ENCODE measurements at regions not wholly inside any gene's neighbourhood (a gene's known extent, or its start where the extent isn't known, plus 50 kb on each side); places are given as distances from the start of the nearest gene placed in this dataset.

- Histone ChIP-seq H3K4me3 (no peak overlapping the region), H3K27ac (no peak overlapping the region)
- 15 to 25% (median 23%) methylated on average over 3 of the region's 3 CpGs for WGBS, 4 donors
Observed at GRCh38 chr7:25375805-25376600, 147.7 kb upstream of the NPVF start.

DNA sequence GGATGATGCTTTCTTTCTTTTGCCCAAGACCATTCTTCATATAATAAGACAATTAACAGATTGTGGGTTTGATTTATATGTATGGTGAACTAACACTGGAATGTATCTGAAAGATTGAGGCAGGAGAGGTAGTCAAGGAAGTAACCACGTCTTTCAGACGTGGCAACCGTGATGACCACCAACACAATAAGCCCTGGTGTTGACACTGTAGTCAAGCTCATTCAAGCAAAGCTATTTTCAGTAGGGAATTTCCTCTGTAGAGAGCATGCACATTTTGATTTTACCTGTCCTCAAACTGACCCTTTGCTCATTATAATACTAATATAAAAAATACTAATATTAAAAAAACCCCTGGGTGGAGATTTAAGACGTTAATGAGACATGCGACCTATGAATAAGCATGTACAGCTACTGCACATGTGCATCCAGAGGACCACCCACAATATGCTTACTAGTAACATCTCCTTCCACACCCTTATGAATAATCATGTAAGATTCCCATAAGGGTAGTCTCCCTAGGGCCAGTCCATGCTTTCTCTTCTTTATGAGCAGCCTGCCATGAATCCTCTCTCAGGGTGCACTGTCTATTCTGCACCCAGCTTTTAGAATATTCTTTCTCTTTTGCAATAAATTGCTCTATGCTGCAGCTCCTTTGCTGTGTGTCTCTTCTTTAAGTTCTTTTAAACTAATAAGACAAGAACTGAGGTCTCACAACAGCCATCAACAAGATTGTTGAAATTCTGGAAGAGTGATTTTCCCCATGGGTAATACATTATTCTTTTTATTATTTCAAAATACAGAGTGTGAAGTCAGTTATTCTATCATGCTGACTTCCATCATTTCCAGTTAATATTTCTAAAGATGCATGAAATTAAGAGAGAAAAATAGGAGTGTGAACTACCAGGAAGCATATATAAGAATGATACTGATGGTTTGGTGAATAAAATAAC is 151.3 kb upstream of the NPVF start:
- Histone ChIP-seq H3K4me1 (replicated peaks in 1 of 2) (peaks cover 0 to 6% of the 10 kb centered on the region in 2 donors), H3K27ac (no peak overlapping the region), H3K36me3 (replicated peaks in 1 of 2) (no peaks in the 10 kb centered on the region), H3K9me3 (replicated peaks in 1 of 3) (no peaks in the 10 kb centered on the region), H3K27me3 (no peaks in the 10 kb centered on the region), H3K4me3 (no peak overlapping the region)
- TF ChIP-seq, protein P1, sequence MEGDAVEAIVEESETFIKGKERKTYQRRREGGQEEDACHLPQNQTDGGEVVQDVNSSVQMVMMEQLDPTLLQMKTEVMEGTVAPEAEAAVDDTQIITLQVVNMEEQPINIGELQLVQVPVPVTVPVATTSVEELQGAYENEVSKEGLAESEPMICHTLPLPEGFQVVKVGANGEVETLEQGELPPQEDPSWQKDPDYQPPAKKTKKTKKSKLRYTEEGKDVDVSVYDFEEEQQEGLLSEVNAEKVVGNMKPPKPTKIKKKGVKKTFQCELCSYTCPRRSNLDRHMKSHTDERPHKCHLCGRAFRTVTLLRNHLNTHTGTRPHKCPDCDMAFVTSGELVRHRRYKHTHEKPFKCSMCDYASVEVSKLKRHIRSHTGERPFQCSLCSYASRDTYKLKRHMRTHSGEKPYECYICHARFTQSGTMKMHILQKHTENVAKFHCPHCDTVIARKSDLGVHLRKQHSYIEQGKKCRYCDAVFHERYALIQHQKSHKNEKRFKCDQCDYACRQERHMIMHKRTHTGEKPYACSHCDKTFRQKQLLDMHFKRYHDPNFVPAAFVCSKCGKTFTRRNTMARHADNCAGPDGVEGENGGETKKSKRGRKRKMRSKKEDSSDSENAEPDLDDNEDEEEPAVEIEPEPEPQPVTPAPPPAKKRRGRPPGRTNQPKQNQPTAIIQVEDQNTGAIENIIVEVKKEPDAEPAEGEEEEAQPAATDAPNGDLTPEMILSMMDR (IDR thresholded peaks at IDR 0.05), result no peak
- no peak for TF ChIP-seq POLR2A (IDR thresholded peaks at IDR 0.05)
- WGBS, 4 donors, result 72 to 83% (median 80%) methylated on average over 5 of the region's 5 CpGs
- no peak for DNase-seq
- intact Hi-C loops (cut with DNase I), result loop anchor here in 1 of 2 donors (10.0 kb wide), 1 partner anchor 65 kb away; no protein-coding TSS in a partner anchor

More at GRCh38 chr7:25375805-25376600, 147.7 kb upstream of the NPVF start:
- Histone ChIP-seq H3K9me3 (replicated peaks in 1 of 3) (peaks cover 0 to 10% (median 0%) of the 10 kb centered on the region in 3 donors), H3K4me1 (replicated peaks in 1 of 2) (peaks cover 0 to 6% of the 10 kb centered on the region in 2 donors), H3K36me3 (replicated peaks in 1 of 2) (no peaks in the 10 kb centered on the region), H3K27me3 (no peaks in the 10 kb centered on the region)
- TF ChIP-seq POLR2A (IDR thresholded peaks at IDR 0.05), result no peak
- TF ChIP-seq, protein P1 (IDR thresholded peaks at IDR 0.05), result no peak
- DNase-seq, result no peak
- intact Hi-C loops (cut with DNase I), result no loop called here

DNA sequence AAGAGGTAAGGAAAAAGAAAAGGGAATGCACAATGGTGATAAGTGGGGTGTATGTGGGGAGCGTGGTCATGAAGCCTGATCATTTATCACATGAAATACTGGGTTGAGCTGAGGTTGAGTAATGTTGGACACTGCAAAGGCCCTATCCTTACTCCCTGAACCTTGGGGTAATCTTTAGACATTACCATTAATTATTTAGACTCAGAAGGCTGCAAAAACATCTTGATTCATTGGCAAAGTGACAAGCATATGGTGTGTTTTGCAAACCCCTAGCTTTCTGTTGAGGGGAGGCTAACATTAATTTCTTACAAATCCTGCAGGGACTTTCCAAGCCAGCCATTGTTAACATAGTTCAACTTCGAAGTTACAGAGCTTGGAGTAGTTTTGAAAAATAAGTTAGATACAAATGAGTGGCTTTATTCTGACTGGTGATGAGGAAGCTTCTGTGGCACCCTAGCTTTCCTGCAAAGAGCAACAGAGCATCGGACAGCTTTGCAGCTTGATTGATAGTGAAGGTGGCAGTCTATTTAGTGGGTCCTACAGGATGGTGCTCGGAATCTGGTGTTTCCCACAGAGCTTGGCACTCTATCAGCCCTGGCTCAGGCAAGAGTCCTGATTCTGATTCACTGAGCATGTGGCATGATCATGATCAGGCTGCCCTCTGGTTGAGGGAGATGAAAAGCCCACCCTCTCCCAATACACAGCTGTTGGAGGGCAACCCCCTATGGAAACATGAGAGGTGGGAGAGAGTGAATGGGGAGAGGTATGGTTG is 153.7 kb upstream of the NPVF start:
- intact Hi-C loops (cut with DNase I), result loop anchor here in 1 of 2 donors (10.0 kb wide), 1 partner anchor 67 kb away; no protein-coding TSS in a partner anchor
- WGBS, 4 donors, result 60 to 77% (median 69%) methylated on average over 4 of the region's 4 CpGs
- H3K4me3 ChIP-seq, result no peak overlapping the region
- H3K4me1 ChIP-seq (replicated peaks in 1 of 2), result peaks cover 6 to 8% of the 10 kb centered on the region in 2 donors
- no peak for TF ChIP-seq POLR2A (IDR thresholded peaks at IDR 0.05)
- TF ChIP-seq, protein P1 (IDR thresholded peaks at IDR 0.05), result no peak
- H3K27ac ChIP-seq, result no peak overlapping the region
- H3K27me3 ChIP-seq, result no peaks in the 10 kb centered on the region
- H3K36me3 ChIP-seq (replicated peaks in 1 of 2), result no peaks in the 10 kb centered on the region
- no peak for DNase-seq
- no peaks in the 10 kb centered on the region for H3K9me3 ChIP-seq (replicated peaks in 1 of 3)

Measured in adrenal gland (tissue), 9 donors.